ENCODE measurements at regions not wholly inside any gene's neighbourhood (a gene's known extent, or its start where the extent isn't known, plus 50 kb on each side); places are given as distances from the start of the nearest gene placed in this dataset.

DNA sequence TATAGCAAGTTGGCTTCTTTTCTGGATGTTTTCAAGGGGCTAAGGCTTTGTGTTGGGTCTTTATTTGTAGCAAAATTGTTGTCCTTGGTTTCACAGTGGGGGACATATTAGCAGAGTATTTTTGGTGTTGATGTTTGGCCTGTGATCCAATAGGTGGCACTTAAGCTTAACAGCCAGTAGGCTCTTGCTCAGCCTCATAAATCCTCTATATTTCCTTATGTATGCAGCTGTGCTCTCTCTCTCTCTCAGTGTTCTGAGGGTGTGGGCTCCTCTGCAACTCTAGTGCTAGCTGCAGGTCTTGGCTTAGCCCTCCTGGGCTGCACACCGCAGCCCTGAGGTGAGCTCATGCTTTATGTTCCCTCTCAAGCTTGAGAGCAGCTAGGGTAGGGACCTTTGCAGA is 195.0 kb upstream of the GHR start:
- no peak overlapping the region for H3K4me3 ChIP-seq (ENCODE audit: low read depth in 1 of 2, low read length in 2 of 2)
- no peaks in the 10 kb centered on the region for H3K4me1 ChIP-seq (ENCODE audit: insufficient read depth, low read length)
- no peak overlapping the region for H3K4me2 ChIP-seq (ENCODE audit: insufficient read depth, low read length)
- TF ChIP-seq, protein P1, sequence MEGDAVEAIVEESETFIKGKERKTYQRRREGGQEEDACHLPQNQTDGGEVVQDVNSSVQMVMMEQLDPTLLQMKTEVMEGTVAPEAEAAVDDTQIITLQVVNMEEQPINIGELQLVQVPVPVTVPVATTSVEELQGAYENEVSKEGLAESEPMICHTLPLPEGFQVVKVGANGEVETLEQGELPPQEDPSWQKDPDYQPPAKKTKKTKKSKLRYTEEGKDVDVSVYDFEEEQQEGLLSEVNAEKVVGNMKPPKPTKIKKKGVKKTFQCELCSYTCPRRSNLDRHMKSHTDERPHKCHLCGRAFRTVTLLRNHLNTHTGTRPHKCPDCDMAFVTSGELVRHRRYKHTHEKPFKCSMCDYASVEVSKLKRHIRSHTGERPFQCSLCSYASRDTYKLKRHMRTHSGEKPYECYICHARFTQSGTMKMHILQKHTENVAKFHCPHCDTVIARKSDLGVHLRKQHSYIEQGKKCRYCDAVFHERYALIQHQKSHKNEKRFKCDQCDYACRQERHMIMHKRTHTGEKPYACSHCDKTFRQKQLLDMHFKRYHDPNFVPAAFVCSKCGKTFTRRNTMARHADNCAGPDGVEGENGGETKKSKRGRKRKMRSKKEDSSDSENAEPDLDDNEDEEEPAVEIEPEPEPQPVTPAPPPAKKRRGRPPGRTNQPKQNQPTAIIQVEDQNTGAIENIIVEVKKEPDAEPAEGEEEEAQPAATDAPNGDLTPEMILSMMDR (IDR thresholded peaks at IDR 0.05; ENCODE audit: borderline replicate concordance, extremely low read depth, low read length, poor library complexity, severe bottlenecking), result no peak
- TF ChIP-seq EZH2 (IDR thresholded peaks at IDR 0.05; ENCODE audit: borderline replicate concordance, low read depth, low read length, severe bottlenecking), result no peak
- ATAC-seq (ENCODE audit: insufficient read depth, low read depth), result no peak
- no peak overlapping the region for H3K27ac ChIP-seq (ENCODE audit: low read length)
- H4K20me1 ChIP-seq (ENCODE audit: insufficient read depth, low read length), result no peaks in the 10 kb centered on the region
- H3K27me3 ChIP-seq (ENCODE audit: insufficient read depth, low read length, poor library complexity), result no peaks in the 10 kb centered on the region
- no peak overlapping the region for H2AFZ ChIP-seq (ENCODE audit: low read depth, low read length)
- no peaks in the 10 kb centered on the region for H3K79me2 ChIP-seq (ENCODE audit: insufficient read depth, low read length)
- H3K36me3 ChIP-seq (ENCODE audit: insufficient read depth, low read length), result no peaks in the 10 kb centered on the region
- no peaks in the 10 kb centered on the region for H3K9me3 ChIP-seq (ENCODE audit: insufficient read depth, low read length, severe bottlenecking)
- H3K9ac ChIP-seq (ENCODE audit: low read depth, low read length), result no peak overlapping the region
- no peak for DNase-seq

DNA sequence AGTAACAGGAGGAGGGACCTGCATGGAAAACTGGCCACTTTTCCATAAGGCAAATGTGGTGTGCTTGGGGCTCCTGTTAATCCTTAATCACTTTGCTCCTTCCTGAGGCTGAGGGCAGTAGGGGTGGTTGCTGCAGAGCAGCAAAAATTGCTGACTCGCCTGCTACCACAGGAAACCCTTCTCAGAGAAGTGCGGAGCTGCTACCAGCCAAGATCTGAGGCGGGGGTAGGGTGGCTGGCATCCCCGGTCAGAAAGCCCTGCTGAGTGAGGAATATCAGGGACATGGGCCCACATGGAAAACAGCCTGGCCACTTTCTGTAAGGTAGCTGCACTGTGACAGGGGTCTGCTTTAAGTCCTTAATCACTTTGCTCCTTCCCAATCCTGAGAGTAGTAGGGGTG is 192.4 kb upstream of the GHR start:
- H4K20me1 ChIP-seq (ENCODE audit: insufficient read depth, low read length), result no peaks in the 10 kb centered on the region
- H3K27ac ChIP-seq (ENCODE audit: low read length), result no peak overlapping the region
- H3K36me3 ChIP-seq (ENCODE audit: insufficient read depth, low read length), result no peaks in the 10 kb centered on the region
- no peaks in the 10 kb centered on the region for H3K79me2 ChIP-seq (ENCODE audit: insufficient read depth, low read length)
- no peaks in the 10 kb centered on the region for H3K4me1 ChIP-seq (ENCODE audit: insufficient read depth, low read length)
- H3K4me3 ChIP-seq (ENCODE audit: low read depth in 1 of 2, low read length in 2 of 2), result no peak overlapping the region
- no peak for ATAC-seq (ENCODE audit: insufficient read depth, low read depth)
- H3K9me3 ChIP-seq (ENCODE audit: insufficient read depth, low read length, severe bottlenecking), result no peaks in the 10 kb centered on the region
- H3K27me3 ChIP-seq (ENCODE audit: insufficient read depth, low read length, poor library complexity), result no peaks in the 10 kb centered on the region
- H3K4me2 ChIP-seq (ENCODE audit: insufficient read depth, low read length), result no peak overlapping the region
- TF ChIP-seq EZH2 (IDR thresholded peaks at IDR 0.05; ENCODE audit: borderline replicate concordance, low read depth, low read length, severe bottlenecking), result no peak
- TF ChIP-seq, protein P1 (IDR thresholded peaks at IDR 0.05; ENCODE audit: borderline replicate concordance, extremely low read depth, low read length, poor library complexity, severe bottlenecking), result no peak
- no peak overlapping the region for H2AFZ ChIP-seq (ENCODE audit: low read depth, low read length)
- no peak overlapping the region for H3K9ac ChIP-seq (ENCODE audit: low read depth, low read length)
- no peak for DNase-seq

DNA sequence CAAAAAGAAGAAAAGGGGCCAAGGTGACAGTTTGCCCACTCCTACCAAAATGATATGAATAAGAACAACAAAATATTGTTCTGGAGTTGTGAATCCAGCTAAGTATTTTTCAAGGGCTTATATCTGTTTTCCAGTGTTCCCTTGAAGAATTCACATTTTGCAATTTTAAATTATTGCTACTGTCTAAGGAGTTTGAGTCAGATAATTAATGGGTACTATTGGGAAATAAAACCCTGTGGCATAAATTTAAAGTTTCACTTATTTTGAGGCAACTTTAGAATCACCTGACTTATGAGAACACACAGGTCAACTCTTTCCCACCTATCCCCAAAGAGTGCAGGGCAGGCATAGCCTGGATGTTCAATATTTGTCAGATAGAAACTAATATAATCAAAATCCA is 188.0 kb upstream of the GHR start:
- no peaks in the 10 kb centered on the region for H3K4me1 ChIP-seq (ENCODE audit: insufficient read depth, low read length)
- H3K36me3 ChIP-seq (ENCODE audit: insufficient read depth, low read length), result no peaks in the 10 kb centered on the region

More for the DNA sequence above, 188.0 kb upstream of the GHR start:
- Histone ChIP-seq H3K79me2 (ENCODE audit: insufficient read depth, low read length) (no peaks in the 10 kb centered on the region), H3K27ac (ENCODE audit: low read length) (no peak overlapping the region), H3K4me2 (ENCODE audit: insufficient read depth, low read length) (no peak overlapping the region), H3K9ac (ENCODE audit: low read depth, low read length) (no peak overlapping the region), H3K27me3 (ENCODE audit: insufficient read depth, low read length, poor library complexity) (no peaks in the 10 kb centered on the region), H4K20me1 (ENCODE audit: insufficient read depth, low read length) (no peaks in the 10 kb centered on the region), H3K4me3 (ENCODE audit: low read depth in 1 of 2, low read length in 2 of 2) (no peak overlapping the region), H3K9me3 (ENCODE audit: insufficient read depth, low read length, severe bottlenecking) (no peaks in the 10 kb centered on the region), H2AFZ (ENCODE audit: low read depth, low read length) (no peak overlapping the region)
- DNase-seq, result no peak
- ATAC-seq (ENCODE audit: insufficient read depth, low read depth), result no peak
- TF ChIP-seq, protein P1 (IDR thresholded peaks at IDR 0.05; ENCODE audit: borderline replicate concordance, extremely low read depth, low read length, poor library complexity, severe bottlenecking), result no peak
- no peak for TF ChIP-seq EZH2 (IDR thresholded peaks at IDR 0.05; ENCODE audit: borderline replicate concordance, low read depth, low read length, severe bottlenecking)
